Keratinocyte (primary cell): ENCODE measurements at regions not wholly inside any gene's neighbourhood (a gene's known extent, or its start where the extent isn't known, plus 50 kb on each side); places are given as distances from the start of the nearest gene placed in this dataset.

Experiments used
- CTCF ChIP-seq, 3 experiments: IDR thresholded peaks in 1 of 3; conservative IDR thresholded peaks in 1 of 3; optimal IDR thresholded peaks in 1 of 3; 2 replicates in 2 of 3; 3 replicates in 1 of 3; pipeline versions ENCODE3 to v1.5.1; 2011; ENCODE audit warnings: low read length in 3 of 3, mild to moderate bottlenecking in 3 of 3, moderate library complexity in 2 of 3, control low read depth in 1 of 3, inconsistent platforms in 1 of 3; ENCODE audit not compliant: insufficient read depth in 2 of 3; ENCODE audit errors: extremely low read depth in 1 of 3
- EZH2 ChIP-seq: IDR thresholded peaks from one replicate; pipeline ENCODE4 v1.6.1; 2012; ENCODE audit warnings: inconsistent platforms, mild to moderate bottlenecking, low read length, moderate library complexity

GRCh38 chr1:106289265-106289928, 767.1 kb upstream of the PRMT6 start:
- TF ChIP-seq CTCF (optimal IDR thresholded peaks at IDR 0.05 in 1 of 3, IDR thresholded peaks at IDR 0.05 in 1 of 3, conservative IDR thresholded peaks at IDR 0.05 in 1 of 3; ENCODE audit: extremely low read depth in 1 of 3, insufficient read depth in 2 of 3, low read length in 3 of 3) (no peak), EZH2 (no peak)
